NCI-H1417 (cell line): ENCODE measurements at regions not wholly inside any gene's neighbourhood (a gene's known extent, or its start where the extent isn't known, plus 50 kb on each side); places are given as distances from the start of the nearest gene placed in this dataset.

ENCODE experiments used
- DNase-seq, 3 experiments: peaks; one replicate each; lab custom pipeline; 2025; lab: John Stamatoyannopoulos, UW

DNA sequence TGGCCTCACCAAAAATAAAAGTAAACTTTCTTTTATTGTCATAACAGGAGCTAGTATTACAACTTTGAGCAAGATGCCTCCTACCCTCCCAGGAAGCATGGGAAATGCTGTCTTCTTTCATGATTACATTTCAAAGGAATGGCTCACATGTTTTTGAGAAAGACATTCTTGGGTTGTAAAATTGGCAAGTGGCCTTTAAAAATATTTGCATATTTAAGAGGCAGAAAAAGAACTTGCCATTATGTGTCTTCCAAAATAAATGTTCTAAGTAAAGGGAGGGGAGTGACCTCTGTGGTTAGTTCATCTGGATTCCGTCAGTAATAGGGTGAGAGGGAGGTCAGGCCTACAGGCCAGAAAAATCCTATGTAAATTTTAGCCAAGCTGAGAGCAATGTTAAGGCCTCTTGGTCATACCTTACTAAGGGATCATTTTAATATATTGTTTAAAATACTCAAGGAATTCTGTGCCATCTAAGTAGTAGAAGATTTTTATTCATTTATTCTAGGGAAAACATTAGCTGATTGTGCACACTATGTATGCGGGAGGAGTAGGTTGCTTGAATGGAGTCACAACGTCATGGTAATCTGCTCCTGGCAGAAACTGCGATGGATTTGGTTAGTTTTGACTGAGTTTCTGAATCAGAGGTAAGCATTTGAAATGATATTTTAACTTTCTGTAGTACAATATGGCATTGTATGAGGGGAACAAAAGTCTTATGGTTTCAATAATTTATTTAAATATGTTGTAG, 1485.7 kb upstream of the CDH9 start:
- no peak for DNase-seq

DNA sequence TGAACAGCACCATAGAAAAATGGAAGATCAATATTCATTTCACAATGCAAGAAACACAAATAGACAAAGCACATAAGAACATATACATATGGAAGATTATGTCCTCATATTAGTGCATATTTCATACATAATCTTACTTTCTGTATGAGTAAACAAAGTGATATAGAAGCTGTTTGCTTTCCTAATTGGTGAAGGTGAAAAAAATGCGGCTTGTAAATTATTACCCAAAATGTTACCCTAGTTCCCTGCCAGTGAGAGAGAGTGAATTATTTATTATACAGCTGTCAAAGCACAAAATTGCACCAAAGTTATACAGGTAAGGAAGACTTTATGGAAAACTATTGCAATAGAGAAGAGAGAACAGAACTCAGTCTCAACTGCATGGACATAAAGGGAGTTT, 1485.0 kb upstream of the CDH9 start:
- DNase-seq = peak in 1 of 3 experiments; percentile 7

DNA sequence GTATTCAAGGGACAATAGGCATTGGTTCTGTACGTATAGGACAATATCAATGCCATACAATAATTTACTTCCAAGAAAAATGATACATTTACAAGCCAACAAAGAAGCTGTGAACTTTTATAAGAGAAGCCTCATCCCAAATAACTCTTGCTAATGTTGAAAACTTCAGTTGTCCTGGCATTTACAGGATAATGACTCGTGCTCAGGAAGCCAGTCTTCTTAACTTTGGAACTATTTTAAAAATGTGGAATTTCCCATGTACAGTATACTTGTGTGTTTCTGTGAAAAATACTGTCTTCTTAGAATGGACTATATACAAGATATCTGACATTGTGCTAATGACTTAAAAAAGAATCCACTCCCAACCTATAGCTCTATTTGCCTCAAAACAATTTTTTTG, 1479.3 kb upstream of the CDH9 start:
- DNase-seq = no peak

DNA sequence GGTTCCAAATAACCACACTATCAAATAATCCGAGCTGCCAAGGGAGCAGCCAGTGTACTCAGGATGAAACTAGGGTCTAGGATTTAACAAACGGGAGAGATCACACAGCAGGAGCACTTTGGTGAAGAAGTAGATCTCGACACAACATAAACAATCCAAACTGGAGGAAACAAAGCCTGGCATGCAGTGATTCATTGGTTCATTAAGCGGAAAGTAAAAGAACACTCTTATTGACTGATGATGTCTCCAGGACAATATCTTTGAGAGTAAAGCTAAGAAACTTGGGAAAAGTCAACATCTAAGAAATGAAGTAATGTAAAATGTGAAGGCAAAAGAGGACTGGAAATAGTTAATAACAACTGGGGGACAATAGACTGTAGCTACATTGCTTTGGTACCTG, 1478.3 kb upstream of the CDH9 start:
- DNase-seq = no peak

DNA sequence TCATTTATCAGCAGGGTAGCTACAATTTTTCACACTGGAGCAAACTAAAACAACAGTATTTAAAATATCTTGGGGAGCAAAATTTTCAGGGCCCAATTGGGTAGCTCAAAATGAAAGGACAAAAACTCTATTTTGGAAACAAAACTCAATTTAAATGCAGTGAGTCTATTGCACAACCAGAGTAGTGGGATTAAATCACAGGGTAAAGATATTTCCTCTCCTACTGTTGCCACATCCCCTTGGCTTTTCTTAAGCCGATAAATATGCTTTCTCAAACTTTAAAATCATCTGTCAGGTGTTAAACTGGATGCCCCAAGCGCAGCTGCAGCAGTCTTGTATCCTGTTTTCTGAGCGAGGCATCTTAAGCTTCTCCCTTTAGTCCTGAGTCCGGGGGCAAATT, 1474.3 kb upstream of the CDH9 start:
- DNase-seq = no peak

DNA sequence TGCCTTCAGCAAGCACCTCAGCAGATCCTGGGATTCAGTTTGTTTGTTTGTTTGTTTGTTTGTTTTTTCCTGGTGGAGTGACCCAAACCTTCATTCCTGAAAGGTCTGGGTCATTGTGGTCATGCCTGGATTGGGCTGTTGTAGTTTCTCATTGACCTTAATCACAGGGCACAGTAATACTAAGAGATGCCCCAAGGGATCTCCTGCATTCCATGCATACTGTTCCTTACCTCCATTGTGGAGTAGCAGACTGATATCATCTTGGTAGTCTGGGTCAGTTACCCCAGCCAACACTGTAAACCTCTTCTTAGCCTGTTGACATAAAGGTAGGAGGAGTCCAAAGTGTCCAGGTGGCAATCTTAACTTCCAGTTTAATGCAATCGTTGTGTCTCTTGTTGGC, 1466.7 kb upstream of the CDH9 start:
- no peak for DNase-seq

DNA sequence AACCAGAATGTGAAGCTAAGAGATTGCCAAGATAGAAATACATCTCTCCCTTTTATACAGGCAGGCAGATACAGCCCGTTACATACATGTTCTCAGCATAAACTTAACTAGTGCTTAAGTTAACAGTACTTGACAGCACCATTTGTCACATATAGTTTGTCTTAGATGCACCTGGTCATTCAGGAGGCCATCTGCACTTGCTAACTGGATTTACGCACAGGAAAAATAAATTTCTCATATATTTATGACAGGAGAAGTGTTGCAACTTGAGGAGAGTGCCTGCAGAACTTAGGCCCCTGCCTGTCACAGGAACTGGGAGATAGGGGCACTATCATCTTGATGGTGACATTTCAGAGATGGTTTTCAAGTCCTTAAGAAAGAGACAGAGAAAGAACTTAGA, 1462.1 kb upstream of the CDH9 start:
- peak in 1 of 3 experiments; percentile 10 for DNase-seq

DNA sequence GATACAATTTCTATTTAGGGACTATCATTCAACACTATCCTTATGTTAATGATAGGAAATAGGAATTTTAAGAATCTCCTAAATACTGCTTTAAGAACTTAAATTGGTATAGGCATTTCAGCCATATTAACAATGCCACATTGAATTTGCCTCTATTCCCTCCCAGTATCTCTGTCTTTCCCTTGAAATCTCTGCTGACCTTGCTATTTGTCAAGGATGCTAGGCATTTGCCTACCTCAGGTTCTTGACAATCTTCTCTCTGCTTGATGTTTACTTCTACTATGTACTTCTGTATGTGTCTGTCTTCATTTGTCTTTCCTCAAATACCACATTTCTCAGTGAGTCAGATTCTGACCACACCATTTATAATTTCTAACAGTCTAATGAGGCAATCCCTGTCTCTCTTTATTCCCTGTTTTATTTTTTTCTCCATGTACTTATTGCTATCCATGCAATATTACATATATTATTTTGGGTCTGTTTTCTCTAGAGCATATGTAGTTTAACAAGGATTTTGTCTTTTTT, 1461.4 kb upstream of the CDH9 start:
- DNase-seq = no peak

DNA sequence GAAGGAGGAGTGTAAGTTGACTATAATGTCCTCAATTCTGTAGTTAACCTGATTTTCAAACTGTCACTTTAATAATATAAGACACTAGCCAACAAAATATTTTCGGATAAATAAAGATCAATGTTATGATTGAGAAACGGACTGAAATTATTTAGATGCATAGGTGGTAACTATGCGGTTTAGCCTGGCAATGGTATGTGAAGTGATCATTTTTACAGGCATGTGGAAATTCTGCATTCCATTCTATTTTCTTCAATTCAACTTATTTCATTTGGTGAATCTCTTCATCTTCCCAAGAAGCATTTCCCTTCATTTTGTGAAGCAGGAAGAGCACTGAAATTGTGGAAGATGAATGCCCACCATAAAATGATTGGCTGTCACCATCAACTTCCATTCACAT, 1457.5 kb upstream of the CDH9 start:
- DNase-seq = no peak

DNA sequence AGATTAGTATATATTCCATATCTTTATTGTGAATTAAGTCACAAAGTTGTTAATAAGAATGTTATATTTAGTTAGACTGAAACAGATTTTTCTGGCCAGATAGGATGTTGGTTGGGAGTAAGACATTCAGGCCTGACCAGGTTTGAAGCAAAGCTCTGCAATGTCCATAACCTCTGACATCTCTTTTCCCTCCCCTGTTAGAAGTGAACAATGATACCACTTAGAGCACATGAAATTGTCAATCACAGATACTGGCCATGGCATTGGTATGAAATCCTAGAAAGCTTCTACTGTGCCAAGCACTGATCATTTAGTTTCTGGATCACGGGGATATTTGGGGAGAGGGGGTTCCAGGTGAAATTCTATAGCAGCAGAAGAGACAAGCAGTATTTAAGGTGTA, 1455.1 kb upstream of the CDH9 start:
- DNase-seq = no peak

DNA sequence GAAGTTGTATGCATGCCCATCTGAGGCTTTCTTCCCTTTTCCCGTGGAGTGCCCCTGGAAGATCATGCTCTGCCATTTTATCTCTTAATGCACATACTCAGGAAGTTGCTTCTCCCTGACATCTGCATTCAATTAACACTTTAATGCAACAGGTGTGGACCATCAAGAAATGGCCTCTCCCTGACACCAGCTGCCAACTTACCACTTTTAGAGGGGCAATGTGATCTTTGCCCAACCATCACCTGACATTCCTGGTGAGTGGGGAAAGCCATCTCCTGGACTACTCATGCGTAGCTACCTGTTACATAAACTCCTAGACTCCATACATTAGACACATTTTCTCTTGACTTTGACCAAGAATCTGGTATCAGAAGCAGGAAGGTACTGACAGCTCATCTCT, 1450.4 kb upstream of the CDH9 start:
- DNase-seq = no peak

DNA sequence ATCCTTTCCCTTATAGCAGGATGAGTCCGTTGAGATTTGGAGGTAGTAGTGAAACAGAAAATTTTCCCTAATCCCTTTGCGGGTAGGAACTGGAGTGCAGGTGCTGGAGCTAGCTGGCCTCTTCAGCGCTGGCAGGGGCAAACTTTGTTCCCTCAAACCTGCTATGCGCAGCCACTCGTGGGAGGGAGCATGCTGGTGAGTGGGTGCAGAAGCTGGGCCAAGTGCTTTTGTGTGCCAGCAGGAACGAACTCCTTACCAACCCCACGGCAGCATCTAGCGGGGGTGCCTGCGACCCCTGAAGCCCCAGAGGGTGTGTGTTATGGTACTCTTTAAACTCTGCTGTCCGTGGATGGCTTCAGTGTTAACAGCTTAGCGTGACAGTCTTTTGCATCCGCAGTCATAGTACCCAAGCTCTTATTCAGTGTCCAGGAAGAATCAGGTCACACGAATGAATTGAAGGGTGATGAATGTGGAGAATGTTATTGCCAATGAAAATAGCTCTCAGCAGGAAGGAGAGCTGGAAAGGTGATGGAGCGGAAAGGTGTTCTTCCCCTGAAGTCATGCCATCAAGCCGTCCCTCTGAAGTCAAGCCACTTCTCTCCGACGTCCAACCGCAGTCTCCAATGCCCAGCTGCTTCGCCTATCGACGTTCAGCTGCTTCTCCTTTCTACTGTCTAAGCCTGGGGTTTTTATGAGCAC, 1445.1 kb upstream of the CDH9 start:
- DNase-seq = no peak

DNA sequence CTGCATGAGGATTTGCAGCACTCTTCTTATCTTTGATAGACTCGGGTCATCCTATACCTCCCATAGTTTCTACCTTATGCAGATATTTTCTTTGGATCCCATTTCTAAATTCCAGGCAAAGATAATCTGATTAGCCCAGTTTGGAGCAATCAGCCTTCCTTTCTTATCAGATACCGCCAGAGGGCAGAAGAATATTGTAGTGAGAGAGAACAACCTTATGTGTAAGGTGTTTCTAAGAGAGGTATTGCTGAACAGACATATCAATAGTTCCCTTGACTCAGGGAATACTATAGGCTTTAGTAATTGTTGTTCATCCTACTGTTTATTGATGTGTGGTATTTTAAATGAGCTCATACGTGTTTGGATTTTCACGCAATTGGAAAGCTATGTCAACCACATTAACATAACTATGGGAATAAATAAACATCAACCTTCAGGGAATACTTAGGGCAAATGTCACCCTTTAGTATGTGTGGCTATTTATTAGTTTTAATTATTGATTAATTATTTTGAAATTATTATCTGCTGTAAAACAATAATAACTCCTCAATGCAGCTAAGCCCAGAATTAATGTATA, 1435.2 kb upstream of the CDH9 start:
- DNase-seq = no peak

DNA sequence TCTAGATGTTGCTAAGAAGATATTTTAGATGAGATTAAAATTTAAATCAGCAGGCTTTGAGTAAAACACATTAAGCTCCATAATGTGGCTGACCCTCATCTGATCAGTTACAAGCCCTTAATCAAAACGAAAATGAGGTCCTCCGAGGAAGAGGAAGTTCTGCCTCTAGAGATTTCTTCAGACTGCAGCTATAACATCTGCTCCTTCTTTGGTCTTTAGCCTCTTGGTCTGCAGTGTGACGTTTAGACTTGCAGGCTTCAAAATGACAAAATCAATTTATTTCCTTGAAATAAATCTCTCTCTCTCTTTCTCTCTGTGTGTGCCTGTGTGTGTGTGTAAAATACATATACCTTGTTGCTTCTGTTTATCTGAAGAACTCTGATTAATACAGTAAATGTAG, 1429.8 kb upstream of the CDH9 start:
- no peak for DNase-seq

DNA sequence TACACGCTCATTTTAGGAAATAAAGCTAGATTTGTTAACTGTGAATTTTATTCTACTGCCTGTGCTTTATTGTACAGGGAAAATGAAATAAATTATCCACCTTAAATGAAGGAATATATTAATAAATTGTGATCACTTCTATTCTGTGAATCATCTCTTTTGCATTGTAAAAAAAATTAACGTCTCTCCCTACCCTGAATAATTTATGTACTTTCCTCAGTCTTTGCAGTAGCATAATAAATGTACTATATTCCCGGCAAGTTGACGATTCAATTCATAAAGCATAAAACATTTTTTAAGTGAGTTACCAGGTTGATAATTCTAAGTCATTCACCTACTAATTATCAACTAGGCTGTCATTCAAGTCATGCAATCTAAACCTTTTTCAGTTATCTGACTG, 1425.3 kb upstream of the CDH9 start:
- no peak for DNase-seq

DNA sequence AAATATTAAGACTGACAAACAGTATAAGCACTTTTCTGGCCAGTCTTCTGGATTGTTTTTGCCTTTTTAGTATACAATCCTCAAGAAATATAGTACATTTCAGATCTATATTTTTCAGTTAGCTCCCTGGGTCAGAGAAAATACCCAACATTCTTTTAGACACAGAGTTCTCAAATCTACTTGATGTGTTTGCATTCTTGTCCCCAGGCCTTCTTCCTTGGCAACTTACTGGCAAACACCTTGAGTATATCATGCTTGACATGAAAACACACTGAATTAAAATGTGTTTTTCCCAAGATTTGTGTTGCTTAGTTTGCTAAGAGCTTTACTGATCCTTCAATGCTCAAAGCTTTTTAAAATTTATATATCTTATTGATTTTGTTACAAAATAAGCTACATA, 1413.1 kb upstream of the CDH9 start:
- no peak for DNase-seq

DNA sequence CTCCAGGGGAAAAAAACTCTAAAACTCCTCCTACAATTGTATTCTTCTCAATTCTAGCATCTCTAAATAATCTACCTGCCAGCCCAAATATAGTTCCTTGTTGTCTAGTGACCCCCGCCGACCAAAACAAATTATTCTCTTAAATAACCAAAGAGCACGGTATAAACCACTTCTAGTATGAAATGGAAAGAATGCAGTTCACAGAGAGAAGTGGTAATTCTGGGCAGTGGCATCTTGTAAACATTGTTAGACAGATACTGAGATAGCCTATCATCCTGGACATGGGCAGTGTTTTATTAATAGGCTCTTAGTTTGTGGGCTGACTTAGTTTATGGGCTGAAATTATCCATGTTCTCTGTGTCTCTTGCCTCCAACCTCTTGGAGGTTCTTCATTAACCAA, 1412.6 kb upstream of the CDH9 start:
- no peak for DNase-seq

DNA sequence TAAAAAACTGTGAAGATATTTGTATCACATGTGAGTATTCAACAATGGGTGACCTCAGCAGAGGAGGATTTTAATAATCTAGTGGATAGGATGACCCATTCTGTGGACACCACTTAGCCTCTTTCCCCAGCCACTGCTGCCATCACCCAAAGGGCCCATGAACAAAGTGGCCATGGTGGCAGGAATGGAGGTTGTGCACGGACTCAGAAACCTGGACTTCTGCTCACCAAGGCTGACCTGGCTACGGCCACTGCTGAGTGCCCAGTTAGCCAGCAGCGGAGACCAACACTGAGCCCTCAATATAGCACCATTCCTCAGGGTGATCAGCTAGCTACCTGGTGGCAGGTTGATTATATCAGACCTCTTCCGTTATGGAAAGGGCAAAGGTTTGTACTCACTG, 1410.4 kb upstream of the CDH9 start:
- no peak for DNase-seq

DNA sequence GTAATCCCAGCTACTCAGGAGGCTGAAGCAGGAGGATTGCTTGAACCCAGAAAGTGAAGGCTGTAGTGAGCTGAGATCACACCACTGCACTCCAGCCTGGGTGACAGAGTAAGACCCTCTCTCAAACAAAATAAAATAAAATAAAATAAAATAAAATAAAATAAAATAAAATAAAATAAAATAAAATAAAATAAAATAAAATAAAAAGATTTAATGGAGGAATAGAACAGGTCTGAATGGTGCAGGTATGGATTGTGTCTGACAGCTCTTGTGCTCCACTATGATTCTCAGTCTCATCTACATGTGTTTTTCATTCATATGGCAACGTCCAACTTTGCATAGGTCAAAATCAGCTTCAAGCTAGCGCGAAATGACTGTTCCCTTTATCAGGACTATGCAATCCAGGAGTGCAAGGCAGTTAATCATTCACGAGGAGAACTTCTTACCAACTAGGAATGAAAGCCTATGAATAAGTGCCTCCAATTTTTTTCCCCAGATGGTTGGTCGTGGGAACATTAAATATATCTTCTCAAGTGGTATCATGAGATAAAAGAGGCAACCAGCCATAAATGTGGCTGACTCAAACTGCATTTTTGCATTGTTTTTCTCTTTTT, 1392.3 kb upstream of the CDH9 start:
- DNase-seq = no peak

DNA sequence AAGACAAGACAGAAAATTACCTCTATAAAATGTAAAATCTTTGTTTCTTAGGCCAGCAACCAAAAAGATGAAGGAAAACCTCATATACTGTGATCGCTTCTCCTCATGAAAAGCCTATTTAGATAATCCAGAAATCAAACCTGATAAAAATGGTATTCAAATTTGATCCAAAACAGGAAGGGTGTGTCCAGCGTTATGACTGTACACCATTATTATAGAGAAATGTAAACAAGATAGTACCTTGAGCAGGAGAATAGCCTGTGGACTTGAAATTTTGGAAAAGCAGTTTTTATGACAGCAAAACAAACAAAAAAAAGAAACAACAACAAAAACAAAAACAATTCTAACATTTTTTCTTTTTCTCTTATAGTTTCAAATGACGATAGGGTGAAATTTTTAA, 1382.8 kb upstream of the CDH9 start:
- no peak for DNase-seq

DNA sequence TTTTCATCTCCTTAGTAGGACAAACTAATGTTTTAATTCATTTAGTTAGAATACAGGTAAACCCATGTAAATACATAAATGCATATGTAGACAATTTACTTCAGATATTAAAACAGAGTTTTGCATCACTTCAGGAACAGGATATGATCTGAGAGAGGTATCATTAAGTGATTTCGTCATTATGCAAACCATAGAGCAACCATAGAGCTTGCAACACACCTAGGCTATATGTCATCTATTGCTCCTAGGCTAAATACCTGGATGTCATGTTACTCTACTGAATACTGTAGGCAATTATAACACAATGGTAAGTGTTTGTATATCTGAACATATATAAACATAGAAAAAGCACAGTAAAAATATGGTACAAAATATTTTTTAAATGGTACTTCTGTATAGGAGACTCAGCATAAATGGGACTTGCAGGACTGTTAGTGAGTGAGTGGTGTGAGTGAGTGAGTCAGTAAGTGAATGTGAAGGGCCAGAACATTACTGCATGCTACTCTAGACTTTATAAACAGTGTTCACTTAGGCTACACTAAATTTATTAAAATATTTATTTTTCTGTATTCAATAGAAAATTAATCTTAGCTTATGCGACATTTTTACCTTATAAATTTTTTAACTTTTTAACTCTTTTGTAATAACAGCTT, 1377.5 kb upstream of the CDH9 start:
- DNase-seq = peak in 1 of 3 experiments; percentile 59

DNA sequence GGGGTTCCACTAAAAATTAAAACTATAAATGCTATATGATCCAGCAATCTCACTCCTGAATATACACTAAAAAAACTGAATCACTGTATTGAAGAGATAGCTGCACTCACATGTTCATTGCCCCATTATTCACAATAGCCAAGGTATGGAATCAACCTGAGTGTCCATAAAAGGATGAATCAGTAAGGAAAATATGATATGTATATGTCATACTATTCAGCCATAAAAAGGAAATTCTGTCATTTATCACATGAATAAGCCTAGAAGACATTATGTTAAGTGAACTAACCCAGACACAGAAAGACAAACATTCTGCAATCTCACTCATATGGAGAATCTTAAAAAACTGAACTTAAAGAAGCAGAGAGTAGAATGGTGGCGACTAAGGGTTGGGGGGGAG, 1376.2 kb upstream of the CDH9 start:
- DNase-seq = no peak
